Stimulated activated CD8-positive, alpha-beta memory T cell treated with anti-CD3 and anti-CD28 coated beads, Interleukin-7, amount 100 ng/mL, for 4 hours (primary cell): ENCODE measurements at regions not wholly inside any gene's neighbourhood (a gene's known extent, or its start where the extent isn't known, plus 50 kb on each side); places are given as distances from the start of the nearest gene placed in this dataset.
"Not testable (repeated sequence)": the region's sequence is repeated elsewhere in the genome, so short reads cannot be mapped to it uniquely, and the experiment has no call there.

ENCODE experiments used
- DNase-seq, 2 donors: peaks; one replicate each; pipeline ENCODE4 v3.0.0-alpha.2; 2020; ENCODE audit warnings: low read depth in 2 of 2

DNA sequence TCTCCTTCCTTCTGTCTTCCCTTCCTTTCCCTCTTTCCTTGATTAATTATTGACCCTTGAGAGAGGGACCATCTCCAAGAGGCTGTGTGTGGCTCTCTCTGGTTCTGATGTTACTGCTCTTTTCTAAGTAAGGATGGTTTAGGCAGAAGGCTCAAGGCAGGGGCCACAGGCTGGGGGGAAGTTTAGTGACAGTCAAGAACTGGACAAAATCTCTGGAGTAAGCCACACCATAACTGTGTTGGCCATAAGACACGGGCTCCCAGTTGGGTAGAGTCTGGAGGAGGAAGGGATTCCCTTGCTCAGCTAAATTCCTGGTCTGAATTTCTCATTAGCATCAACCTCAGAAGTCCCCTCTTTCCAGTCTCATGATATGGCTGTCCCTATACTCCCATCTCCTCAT lies 74.7 kb downstream of the BUD13 start:
- no peak for DNase-seq

DNA sequence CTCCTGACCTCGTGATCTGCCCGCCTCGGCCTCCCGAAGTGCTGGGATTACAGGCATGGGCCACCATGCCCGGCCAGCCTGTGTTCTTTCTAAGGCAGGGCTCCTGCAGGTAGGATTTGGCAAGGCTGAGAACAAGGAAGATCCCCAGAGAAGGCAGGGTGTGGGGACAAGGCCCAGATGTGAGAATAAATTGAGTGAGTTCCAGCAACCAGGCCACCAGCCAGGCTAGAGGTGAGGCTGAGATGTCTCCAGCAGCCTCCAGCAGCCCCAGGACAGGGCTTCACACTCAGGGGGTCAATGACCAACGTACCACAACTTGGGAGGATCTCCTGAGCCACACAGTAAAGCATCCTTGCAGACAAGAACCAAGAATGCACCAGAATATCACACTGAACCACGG lies 75.1 kb downstream of the BUD13 start:
- DNase-seq, result no peak

DNA sequence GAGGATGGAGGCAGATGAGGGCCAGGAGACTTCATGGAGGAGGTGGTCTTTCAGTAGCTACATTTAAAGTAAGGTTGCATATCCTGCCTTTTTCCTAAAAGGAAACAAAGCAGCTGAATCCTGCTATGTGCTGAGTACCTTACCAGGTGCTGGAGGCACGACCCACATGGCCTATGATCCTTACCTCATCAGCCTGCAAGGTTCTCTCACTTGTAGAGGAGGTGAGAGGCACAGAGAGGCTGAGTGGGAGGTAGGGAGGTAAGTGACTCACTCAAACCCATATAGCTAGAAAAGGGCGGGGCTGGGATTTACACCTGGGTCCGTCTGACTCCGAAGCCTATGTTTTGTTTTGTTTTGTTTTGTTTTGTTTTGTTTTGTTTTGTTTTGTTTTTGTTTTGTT lies 75.8 kb downstream of the BUD13 start:
- DNase-seq, result no peak

DNA sequence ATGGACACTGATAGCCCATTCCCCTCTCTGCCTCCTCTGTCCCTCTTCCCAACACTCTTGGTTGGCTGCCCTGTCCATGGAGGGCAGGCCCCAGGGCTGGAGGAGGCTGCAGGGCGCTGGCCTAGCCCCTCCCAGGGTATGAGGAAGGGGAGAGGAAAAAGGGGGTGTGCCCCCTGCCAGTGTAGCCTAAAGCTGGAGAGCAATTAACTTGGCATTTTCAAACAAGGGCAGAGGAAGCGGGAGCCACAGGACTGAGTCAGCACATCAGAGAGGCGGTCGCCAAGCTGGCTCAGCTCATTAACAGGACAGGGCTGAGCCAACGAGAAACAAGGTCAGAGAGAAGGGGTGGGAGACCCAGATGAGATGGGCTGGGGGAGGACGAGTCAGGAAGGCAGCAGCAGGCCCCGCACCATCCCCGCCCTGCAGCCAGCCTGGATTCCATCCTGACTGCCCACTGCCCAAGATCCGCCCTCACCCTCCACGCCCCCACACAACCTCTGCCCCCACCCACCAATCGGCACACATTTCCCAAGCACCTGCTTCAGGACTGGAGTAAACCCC lies 76.3 kb downstream of the BUD13 start:
- DNase-seq, result no peak

DNA sequence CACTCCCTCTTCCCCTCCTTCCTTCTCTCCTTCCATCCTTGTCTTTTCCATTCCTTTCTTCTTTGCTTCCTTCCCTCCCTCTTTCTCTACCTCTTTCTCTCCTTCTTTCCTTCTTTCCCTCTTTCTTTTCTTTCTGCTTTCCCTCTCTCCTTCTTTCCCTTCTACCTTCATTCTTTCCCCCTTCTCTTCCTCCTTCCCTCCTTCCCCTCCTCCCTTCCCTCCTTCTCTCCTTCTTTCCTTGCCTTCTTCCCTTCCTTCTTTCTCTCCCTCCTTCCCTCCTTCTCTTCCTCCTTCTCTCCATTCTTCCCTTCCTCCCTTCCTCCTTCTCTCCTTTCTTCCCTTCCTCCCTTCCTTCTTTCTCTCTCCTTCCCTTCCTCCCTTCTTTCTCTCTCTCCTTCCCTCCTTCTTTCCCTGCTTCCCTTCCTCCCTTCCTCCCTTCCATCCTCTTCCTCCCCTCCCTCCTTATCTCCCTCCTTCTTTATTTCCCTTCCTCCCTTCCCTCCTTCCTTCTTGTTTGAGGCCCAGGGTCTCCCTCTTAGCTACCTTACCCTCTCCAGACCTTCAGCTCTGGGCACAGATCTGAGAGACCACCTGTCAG lies 77.0 kb downstream of the BUD13 start:
- no peak for DNase-seq

DNA sequence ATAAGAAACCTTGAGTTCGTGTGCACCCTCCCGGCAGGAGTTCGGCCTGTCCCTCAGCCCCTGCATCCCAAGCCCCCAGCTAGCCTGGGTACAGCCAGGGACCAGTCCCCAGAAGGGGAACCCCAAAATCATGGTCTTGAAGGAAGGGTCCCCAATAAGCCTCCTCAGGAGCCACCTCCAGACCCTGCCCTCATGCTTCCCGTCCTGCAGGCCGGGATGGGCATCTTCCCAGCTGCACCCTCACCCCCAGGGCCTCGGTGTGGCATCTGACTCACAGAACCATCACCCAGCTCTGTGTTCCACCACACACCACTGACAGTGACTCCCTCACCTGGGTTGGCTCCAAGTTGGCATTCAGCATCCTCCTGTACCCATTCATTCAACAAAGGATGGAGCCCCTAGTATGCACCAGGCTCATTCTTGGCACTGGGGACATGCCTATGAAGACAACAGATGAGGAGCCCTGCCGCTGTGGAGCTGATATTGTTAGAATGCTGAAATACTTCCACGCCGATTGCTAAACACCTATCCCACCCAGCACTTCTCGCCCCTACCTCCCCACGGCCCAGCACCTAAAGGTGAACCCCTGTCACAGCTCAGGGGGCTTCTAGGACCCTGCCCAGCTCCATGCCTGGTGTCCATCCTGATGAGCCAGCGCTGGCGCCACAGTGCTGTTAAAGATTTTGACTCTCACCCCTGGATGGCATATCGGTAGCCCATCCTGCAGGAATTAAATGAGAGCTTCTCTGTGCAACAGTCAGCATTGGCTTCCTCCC lies 77.8 kb downstream of the BUD13 start:
- no peak for DNase-seq

DNA sequence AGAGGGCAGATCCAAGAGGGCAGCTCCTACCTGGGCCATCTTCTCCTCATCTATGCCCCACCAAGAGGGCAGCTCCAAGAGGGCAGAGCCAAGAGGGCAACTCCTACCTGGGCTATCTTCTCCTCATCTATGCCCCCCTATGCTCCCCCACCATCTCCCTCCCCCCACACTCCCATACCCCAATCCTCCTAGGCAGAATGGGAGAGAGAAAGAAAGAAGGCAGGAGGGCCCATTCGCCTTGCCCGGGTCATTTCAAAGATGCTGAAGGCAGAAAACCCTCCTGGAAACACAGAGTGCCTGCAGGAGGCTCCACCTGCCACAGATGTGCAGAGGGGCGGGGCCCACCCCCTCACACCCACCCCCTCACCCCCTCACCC lies 78.5 kb downstream of the BUD13 start:
- DNase-seq, result no peak

DNA sequence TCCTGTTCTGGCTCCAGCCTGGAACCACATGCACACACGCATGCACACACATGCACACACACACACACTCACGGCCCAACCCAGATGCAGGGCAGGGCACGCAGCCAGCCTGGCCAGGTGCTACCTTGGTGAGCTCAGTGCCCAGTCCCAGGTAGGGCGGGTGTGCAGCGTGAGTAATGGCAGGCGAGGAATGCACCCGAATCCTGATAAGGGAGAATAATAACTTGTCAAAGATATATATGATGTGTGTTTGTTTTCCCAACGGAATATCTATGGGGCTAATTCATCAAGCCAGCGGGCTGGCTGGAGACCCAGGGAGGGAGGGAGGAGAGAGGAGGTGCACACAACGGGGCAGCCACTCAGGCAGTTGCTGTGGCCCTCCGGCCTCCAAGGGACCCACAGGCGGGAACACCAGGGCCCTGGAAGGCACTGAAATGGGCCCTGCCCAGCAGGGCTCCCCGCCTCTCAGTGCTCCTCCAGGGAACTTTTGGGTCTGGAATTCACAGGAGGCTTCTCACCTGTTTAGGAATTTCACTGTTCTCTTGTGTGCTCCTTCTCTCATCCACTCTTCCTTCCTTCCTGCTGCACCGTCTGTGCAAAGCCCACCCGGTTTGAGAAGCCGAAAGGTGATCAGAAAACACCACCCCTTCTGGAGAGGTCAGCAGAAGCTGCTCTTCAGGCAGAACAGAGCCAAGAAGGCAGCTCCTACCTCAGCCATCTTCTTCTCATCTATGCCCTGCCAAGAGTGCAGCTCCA lies 79.0 kb downstream of the BUD13 start:
- no peak for DNase-seq

DNA sequence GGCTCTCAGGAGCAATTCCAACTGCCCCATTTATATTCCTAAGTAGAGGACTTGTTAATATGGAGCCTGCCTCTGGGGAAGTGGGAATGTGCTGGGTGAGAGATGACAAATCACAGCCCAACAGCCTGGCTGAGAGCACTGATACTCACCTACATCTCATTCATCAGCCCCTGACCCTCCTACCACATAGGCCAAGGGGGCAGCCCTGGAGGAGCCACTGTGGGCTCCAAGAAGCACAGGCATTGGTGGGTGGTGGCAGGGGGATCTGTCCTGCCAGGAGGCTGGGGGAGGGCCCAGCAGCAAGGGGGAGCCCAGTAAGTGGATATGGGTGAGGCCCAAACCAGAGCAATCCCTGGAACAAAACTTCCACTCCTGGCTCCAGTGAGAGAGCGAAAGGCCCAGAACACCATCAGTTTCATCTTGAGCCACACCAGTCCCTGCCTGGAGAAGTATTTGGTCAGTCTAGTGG lies 79.7 kb downstream of the BUD13 start:
- no peak for DNase-seq

DNA sequence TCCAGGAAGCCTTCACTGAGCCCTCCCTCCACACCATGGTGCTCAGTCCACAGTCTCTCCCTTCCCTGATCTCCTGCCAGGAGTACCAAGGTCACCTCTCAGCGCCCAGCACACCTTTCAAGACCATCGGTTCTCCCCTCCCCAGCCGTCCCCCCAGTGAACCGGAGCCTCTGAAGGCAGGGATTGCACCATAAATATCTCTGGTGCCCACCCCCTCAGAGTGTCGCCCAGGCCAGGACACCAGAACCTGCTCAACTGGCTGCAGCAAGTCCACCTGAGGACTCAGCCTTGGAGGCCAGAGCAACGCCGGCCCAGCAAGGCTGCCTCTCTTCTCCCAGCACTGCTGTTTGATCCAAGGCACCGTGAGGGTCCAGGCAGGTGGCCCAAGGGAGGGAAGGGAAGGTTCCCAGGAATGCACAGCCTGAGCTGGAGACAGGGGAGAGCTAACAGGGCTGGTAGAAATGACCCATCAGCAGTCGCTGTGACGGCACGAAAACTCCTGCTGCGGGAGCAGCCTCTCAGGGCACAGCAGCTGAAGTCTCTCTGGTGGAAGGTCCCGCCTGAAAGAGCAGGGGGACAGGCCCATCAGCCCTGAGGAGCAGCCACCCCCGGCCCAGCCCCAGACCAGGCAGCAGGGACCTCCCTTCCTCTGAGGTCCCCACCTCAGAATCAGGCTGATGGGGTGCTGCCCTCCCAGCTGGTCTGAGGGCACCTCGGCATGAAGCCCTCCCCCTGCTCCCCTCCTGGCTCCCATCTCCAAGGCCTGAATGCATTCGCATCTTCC lies 80.3 kb downstream of the BUD13 start:
- DNase-seq, result no peak

DNA sequence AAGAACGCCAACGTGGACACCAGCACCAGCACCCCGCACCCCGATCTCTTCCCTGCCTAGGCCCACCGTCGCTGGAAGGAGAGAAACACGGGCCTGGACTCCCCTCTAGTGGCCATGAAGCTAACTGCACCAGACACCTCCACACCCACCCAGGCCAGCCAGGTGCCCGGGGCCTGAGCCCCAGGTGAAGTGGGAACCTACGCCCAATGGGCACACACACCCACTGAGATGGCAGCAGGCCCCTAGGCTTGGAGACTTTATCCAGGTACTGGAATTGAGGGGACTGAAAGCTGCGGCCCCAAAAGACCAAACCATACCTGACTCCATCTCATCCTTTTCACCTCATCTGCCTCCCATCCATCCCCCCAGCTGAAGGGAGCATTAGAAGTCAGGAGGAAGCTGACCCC lies 81.0 kb downstream of the BUD13 start:
- peak; percentile 23 to 24 for DNase-seq

DNA sequence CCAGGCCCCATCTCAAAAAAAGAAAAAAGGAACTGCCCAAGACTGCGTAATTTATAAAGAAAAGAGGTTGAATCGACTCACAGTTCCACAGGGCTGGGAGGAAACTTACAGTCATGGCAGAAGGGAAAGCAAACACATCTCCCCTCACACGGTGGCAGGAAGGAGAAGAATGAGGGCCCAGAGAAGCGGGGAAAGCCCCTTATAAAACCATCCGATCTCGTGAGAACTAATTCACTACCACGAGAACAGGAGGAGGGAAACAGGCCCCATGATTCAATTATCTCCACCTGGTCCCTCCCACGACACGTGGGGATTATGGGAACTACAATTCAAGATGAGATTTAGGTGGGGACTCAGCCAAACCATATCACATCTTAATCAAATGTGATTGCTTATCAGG lies 82.2 kb downstream of the BUD13 start:
- no peak for DNase-seq

DNA sequence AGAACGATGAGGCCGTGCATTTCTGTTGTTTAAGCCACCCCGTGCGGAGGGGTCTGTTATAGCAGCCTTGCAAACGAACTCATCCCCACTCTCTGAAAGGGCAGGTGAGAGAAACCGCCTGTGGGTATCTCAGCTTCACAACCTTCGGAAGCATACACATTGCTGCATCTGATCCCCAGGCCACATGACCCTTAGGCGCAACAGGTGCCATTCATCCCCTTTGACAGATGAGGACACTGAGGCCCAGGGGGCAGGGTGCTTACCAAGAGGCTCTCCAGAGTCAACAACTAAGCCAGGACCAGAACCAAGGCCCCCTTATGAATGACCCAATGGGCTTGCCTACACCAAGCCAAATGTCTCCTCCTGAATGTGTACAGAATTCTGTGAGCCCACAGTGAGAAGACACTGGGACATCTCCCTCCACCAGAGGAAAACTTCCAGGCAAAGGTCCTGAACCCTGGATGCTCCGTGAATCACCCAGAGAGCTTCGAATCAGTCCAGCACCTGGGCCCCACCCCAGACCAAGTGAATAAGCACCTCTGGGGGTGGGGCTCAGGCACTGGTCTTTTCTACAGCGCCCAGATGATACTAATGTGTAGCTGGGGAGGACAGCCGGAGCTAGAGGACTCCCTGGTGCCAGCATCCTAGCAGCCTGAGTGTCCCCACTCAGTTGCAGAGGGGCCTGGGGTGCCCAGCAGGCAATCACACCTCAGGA lies 83.2 kb downstream of the BUD13 start:
- DNase-seq, result no peak

DNA sequence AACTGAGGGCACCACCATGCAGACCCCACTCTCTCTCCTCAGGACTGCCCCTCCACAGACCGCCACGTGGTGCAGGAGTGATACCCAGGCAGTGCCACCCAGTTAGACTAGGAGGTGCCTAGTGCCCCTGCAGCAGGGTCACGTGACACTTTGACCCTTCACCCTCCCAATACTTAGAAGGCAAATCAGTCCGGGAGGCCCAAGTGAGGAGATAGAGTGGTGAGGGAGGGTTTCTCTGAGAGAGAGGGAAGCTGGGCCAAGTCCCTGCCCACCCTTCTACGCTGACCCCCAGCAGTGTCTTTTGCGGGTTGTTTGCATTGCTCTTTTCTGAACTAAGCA lies 84.6 kb downstream of the BUD13 start:
- no peak for DNase-seq

DNA sequence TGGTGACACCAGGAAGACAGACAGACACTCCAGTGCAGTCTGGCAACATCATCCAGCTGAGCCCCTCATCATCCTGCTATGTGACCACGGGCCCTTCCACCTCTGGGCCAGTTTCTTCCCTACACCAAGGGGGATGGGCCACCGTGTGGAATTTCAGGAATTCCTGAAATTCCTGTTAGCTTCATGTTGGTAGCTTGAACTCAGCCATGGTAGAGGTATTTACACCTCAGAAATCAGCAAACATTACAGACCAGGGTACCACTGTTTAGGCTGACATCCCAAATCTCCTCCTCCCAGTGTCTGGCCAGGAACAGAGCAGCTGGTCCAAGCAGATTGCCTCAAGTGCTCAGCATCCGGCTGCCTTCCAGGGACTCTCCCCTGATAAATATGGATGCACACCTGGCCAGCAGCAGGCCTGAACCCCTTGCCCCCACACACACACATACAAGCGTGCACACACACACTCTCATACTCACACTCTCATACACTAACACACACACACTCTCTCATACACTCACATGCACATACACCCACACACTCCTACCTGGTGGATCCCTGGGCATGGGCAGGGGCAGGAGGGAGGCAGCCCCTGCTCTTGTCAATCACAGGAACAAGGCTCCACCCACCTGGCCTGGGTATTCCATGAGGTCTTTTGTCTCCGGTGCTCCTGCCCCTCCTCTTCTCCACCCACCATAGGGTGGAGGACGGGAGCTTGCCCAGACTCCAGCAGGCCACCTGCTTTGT lies 85.2 kb downstream of the BUD13 start:
- no peak for DNase-seq

DNA sequence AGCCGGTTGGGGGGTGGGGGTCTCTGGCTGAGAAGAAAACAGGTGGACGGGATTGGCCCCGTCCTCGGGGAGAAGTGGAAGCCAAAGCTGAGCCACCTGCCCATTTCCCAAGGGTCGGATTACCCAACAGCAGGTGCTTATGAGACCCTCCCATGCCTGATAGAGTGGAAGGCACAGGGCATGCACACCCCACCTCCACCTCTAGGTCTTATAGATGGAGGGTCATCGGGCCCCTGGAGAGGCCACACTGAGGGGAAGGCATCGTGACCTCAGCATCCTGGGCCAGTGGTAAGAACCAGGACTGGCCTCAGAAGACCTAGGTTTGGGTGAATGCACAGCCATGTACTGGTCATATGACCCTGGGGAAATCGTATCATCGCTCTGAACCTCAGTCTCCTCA lies 85.9 kb downstream of the BUD13 start:
- DNase-seq, result no peak

DNA sequence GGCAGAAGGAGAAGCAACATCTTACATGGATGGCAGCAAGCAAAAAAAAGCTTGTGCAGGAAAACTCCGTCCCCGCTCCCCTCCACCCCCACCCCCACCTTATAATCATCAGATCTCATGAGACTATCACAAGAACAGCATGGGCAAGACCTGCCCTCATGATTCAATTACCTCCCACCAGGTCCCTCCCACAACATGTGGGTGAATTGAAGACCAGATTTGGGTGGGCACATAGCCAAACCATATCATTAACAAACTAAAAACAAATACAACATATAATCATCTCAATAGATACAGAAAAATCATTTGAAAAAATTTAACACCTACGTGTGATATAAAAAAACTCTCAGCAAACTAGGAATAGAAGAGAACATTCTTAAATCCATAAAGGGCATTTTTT lies 88.8 kb downstream of the BUD13 start:
- no peak for DNase-seq

DNA sequence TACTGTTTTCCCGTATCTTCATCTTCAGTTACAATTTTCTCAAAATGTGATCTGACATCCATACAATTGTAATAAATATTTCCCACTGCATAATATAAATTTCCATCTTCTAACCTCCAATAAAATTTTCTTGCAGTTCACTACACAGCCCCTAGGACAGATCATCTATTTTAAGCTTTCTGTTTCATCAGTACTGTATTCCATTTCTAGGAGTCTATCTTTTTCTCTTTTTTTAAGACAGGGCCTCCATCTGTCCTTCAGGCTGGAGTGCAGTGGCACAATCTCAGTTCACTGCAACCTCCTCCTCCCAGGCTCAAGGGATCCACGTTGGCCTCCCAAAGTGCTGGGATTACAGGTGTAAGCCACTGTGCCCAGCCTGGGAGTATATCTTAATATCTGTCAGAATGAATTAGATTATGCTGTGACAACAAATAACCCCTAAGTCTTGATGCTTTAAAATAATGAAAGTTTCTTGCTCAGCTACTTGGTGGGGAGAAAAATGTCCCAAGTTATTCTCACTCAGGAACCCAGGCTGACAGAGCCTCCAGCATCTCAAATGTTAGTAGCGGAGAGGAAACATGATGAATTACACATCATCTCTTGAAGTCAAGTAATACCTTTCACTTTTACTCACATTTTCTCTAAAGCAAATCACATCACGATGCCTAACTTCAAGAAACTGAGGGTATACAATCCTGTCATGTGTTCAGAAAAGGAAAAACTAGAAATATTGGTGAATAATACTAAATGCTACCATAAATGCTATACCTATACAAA lies 92.2 kb downstream of the BUD13 start:
- no peak for DNase-seq

DNA sequence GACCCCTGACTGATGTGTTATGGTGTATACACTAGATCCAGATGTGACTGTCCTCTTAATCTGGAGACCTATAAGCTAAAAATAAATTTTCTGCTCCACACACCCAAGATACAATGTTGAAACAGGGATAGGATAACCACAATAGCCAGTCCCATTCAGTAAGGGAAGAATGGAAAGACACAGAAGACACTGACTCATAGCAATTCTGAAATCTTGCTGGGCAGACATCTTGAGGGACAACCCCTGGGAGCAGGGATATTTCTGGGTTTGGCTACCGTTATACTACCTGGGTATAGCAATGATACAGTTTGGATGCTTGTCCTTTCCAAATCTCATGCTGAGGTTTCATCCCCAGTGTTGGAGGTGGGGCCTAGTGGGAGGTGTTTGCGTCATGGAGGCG lies 93.9 kb downstream of the BUD13 start:
- no peak for DNase-seq

DNA sequence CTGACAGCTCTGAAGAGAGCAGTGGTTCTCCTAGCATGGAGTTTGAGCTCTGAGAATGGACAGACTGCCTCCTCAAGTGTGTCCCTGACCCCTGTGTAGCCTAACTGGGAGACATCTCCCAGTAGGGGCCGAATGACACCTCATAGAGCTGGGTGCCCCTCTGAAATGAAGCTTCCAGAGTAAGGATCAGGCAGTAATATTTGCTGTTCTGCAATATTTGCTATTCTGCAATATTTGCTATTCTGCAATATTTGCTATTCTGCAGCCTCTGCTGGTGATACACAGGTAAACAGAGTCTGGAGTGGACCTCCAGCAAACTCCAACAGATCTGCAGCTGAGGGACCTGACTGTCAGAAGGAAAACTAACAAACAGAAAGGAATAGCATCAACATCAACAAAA lies 105.5 kb downstream of the BUD13 start:
- not testable (repeated sequence) for DNase-seq
